HepG2 (cell line): ENCODE measurements at regions not wholly inside any gene's neighbourhood (a gene's known extent, or its start where the extent isn't known, plus 50 kb on each side); places are given as distances from the start of the nearest gene placed in this dataset.

Experiments
- ATAC-seq: fragments of 200-7000 bp; cut with Tn5 transposase; 3 replicates; pipeline ENCODE4 v1.9.1; 2020; ENCODE audit warnings: mild to moderate bottlenecking, moderate library complexity
- BruUV-seq: library from RNA; stranded (reverse); fragments of 400-500 nt; replicated peaks from 2 replicates; lab custom pipeline; 2021; lab: Mats Ljungman, UMichigan
- CTCF ChIA-PET: fragments of 300-600 bp; formaldehyde crosslinking; extraction: SDS; loops from one replicate; lab custom pipeline; 2021; ENCODE audit warnings: low total read pairs, inconsistent platforms, low intra/inter-chr PET ratio; lab: Yijun Ruan, JAX
- POLR2A ChIA-PET: fragments of 350-600 bp; sonication (Branson Sonifier 250); formaldehyde crosslinking; loops from one replicate; lab custom pipeline; 2020; ENCODE audit warnings: antibody characterized with exemption, inconsistent platforms; lab: Yijun Ruan, JAX
- DNase-seq: peaks from one replicate; pipeline ENCODE4 v3.0.0-alpha.2; 2015; ENCODE audit warnings: low spot score
- FAIRE-seq: peaks from 3 replicates; lab custom pipeline; 2011; peaks lifted over from hg19 to GRCh38; lab: Jason Lieb, UNC
- H2AFZ ChIP-seq: one replicate; pipeline ENCODE4 v1.6.1; 2011; ENCODE audit warnings: low read length, inconsistent platforms
- H3K27ac ChIP-seq: fragments of 300-600 bp; 3 replicates; pipeline ENCODE4 v1.8.0; 2011; ENCODE audit warnings: mixed run types, mild to moderate bottlenecking, mixed read lengths, low read length, inconsistent platforms; ENCODE audit not compliant: insufficient read depth; ENCODE audit errors: extremely low read length
- H3K27me3 ChIP-seq, 2 experiments: fragments of 200-600 bp in 1 of 2; 2 replicates in 1 of 2; 3 replicates in 1 of 2; pipeline versions ENCODE4 v1.6.0 to v1.8.0; 2011; ENCODE audit warnings: low read length in 2 of 2, mild to moderate bottlenecking in 2 of 2, moderate library complexity in 2 of 2, inconsistent platforms in 1 of 2; ENCODE audit not compliant: insufficient read depth in 2 of 2, control insufficient read depth in 1 of 2
- H3K36me3 ChIP-seq, 2 experiments: fragments of 200-600 bp in 1 of 2; replicated peaks in 1 of 2; 2 replicates in 1 of 2; 3 replicates in 1 of 2; pipeline versions ENCODE4 v1.5.1 to v1.8.0; 2011; ENCODE audit warnings: low read length in 2 of 2, inconsistent platforms in 1 of 2; ENCODE audit not compliant: insufficient read depth in 2 of 2, control insufficient read depth in 1 of 2
- H3K4me1 ChIP-seq: 2 replicates; pipeline ENCODE4 v1.5.1; 2012; ENCODE audit warnings: low read length, inconsistent platforms; ENCODE audit not compliant: insufficient read depth
- H3K4me2 ChIP-seq: 2 replicates; pipeline ENCODE4 v1.6.0; 2011; ENCODE audit warnings: low read depth, low read length, inconsistent platforms
- H3K4me3 ChIP-seq, 3 experiments: fragments of 200-600 bp in 1 of 3; sonication (generic), shearing (Covaris generic) in 1 of 3; replicated peaks in 1 of 3; 2 replicates each; pipeline ENCODE4 v1.5.1; 2011 to 2016; ENCODE audit warnings: low read length in 3 of 3, inconsistent platforms in 2 of 3, low read depth in 2 of 3, mild to moderate bottlenecking in 2 of 3, control low read depth in 1 of 3, mixed read lengths in 1 of 3; ENCODE audit not compliant: insufficient read depth in 1 of 3
- H3K79me2 ChIP-seq: one replicate; pipeline ENCODE4 v1.6.1; 2011; ENCODE audit warnings: low read length, inconsistent platforms; ENCODE audit not compliant: insufficient read depth
- H3K9ac ChIP-seq: 2 replicates; pipeline ENCODE4 v1.6.0; 2011; ENCODE audit warnings: mild to moderate bottlenecking, low read depth, low read length, inconsistent platforms; ENCODE audit not compliant: insufficient read depth
- H3K9me3 ChIP-seq: 2 replicates; pipeline ENCODE4 v1.5.1; 2012; ENCODE audit warnings: mild to moderate bottlenecking, low read length
- H4K20me1 ChIP-seq: 2 replicates; pipeline ENCODE4 v1.6.0; 2011; ENCODE audit warnings: inconsistent platforms, mild to moderate bottlenecking, low read length, moderate library complexity; ENCODE audit not compliant: insufficient read depth
- CBX2 ChIP-seq, 2 experiments: fragments of 200-600 bp in 1 of 2; sonication (generic); formaldehyde crosslinking in 1 of 2; IDR thresholded peaks; 2 replicates each; pipeline versions ENCODE4 v1.7.0 to v1.8.1; 2018 to 2022; ENCODE audit warnings: low read depth in 2 of 2, low read length in 1 of 2, mild to moderate bottlenecking in 1 of 2, missing genetic modification reagents in 1 of 2
- DMAP1 ChIP-seq: IDR thresholded peaks from 2 replicates; pipeline ENCODE4 v1.6.1; 2016
- ELF3 ChIP-seq: IDR thresholded peaks from 2 replicates; pipeline ENCODE4 v1.6.1; 2016; ENCODE audit warnings: missing genetic modification reagents, missing compliant biosample characterization
- HHEX ChIP-seq: IDR thresholded peaks from 2 replicates; pipeline ENCODE4 v1.6.1; 2016; ENCODE audit warnings: control low read depth
- MAFK ChIP-seq, 2 experiments: IDR thresholded peaks in 1 of 2; conservative IDR thresholded peaks in 1 of 2; 2 replicates each; pipeline ENCODE4 v1.6.1; 2011; ENCODE audit warnings: improper control_type of control experiment in 2 of 2, low read length in 2 of 2
- PHF5A ChIP-seq: IDR thresholded peaks from one replicate; pipeline ENCODE4 v1.6.1; 2018; ENCODE audit warnings: low read depth, missing genetic modification reagents; ENCODE audit not compliant: unreplicated experiment
- ZFY ChIP-seq: sonication (generic); formaldehyde crosslinking; IDR thresholded peaks from 2 replicates; pipeline ENCODE4 v1.4.0; 2020; ENCODE audit warnings: missing genetic modification reagents
- ZNF230 ChIP-seq: sonication (generic); formaldehyde crosslinking; IDR thresholded peaks from 2 replicates; pipeline ENCODE4 v1.4.0; 2020; ENCODE audit warnings: mild to moderate bottlenecking, missing genetic modification reagents
- ZNF317 ChIP-seq: sonication (generic); formaldehyde crosslinking; IDR thresholded peaks from 2 replicates; pipeline ENCODE4 v1.5.0; 2020; ENCODE audit warnings: mild to moderate bottlenecking, missing genetic modification reagents
- ZNF350 ChIP-seq: sonication (generic); formaldehyde crosslinking; IDR thresholded peaks from 2 replicates; pipeline ENCODE4 v1.4.0; 2020; ENCODE audit warnings: mild to moderate bottlenecking, low read depth, missing genetic modification reagents, borderline replicate concordance
- ZNF558 ChIP-seq: sonication (generic); formaldehyde crosslinking; IDR thresholded peaks from 2 replicates; pipeline ENCODE4 v1.9.0; 2022; ENCODE audit warnings: mild to moderate bottlenecking, missing genetic modification reagents, borderline replicate concordance
- WGBS: methylation state at CpG from one replicate; pipeline ENCODE4 v1.1.6; 2017; ENCODE audit warnings: low lambda C conversion rate; 5-methylcytosine and 5-hydroxymethylcytosine counted together
- in situ Hi-C: cut with HindIII; loops from 2 replicates; pipeline ENCODE4 v1.10.0; 2017; ENCODE audit warnings: low pct_unique_long_range_greater_than_20kb; ENCODE audit not compliant: extremely low pct_ligation_motif_present
- intact Hi-C: fragments of 100-400 bp; cut with micrococcal nuclease; formaldehyde crosslinking; loops from one replicate; pipeline ENCODE4 v1.10.0; 2022; ENCODE audit not compliant: unreplicated experiment
- TF ChIP-seq, protein P1 (sequence below): sonication (generic); formaldehyde crosslinking; IDR thresholded peaks from 2 replicates; pipeline ENCODE4 v1.8.1; 2023; ENCODE audit warnings: missing genetic modification reagents, inconsistent platforms, borderline replicate concordance
- TF ChIP-seq, protein P2 (sequence below): sonication (generic); formaldehyde crosslinking; IDR thresholded peaks from 2 replicates; pipeline ENCODE4 v1.4.0; 2020; ENCODE audit warnings: missing genetic modification reagents

DNA sequence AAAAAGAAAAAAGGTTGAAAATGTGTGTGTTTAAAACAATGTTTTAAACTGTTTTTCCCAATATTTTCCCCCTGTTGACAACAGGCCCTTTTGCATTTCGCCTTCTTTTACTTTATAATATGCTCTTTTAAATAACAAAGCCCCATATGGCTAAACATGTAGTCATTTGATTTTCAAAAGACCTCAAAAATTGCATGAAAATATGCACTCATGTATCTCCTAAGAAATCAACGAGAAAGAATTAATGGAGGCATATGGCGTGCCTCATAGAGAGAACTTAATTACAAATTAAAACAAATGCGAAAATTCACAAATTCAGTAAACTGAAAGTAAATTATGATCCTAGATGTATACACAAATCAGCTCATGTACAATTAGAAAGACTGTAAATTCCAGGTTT is 202.6 kb upstream of the FOXN3 start:
- Histone ChIP-seq H2AFZ (peak overlapping the region; percentile 90), H4K20me1 (no peaks in the 10 kb centered on the region), H3K36me3 (no peaks in the 10 kb centered on the region), H3K27ac (no peak overlapping the region), H3K79me2 (peaks cover 35% of the 10 kb centered on the region), H3K4me2 (peak overlapping the region; percentile 89), H3K4me1 (peaks cover 69% of the 10 kb centered on the region), H3K9me3 (no peaks in the 10 kb centered on the region), H3K27me3 (no peaks in the 10 kb centered on the region; a peak in 2 of 5 replicates), H3K4me3 (peak overlapping the region; percentile 79 to 92 (median 80); a peak in 5 of 6 replicates), H3K9ac (peak overlapping the region; percentile 56; the same call in 1 of the 2 replicates)
- CTCF ChIA-PET: no interaction called here
- intact Hi-C loops: loop anchor here (5.0 to 10.0 kb wide), 3 partner anchors 155 to 295 kb away; partner anchors contain the start of gene FOXN3
- FAIRE-seq (no peak), DNase-seq (no peak), ATAC-seq (no peak)
- in situ Hi-C loops: no loop called here
- 87% methylated on average over 4 of the region's 4 CpGs for WGBS
- BruUV-seq: no TSS peak
- POLR2A ChIA-PET: interaction anchor here (1.0 to 2.0 kb wide), 3 partner anchors 22 to 126 kb away, joined by 4 to 6 read pairs (median 4); no protein-coding TSS in a partner anchor
- TF ChIP-seq MAFK (conservative IDR thresholded peaks at IDR 0.05 in 1 of 2, IDR thresholded peaks at IDR 0.05 in 1 of 2; ENCODE audit: low read length in 2 of 2): no peak
- TF ChIP-seq PHF5A (CRISPR knock-in tag): no peak
- TF ChIP-seq HHEX (CRISPR knock-in tag): no peak
- no peak for TF ChIP-seq CBX2 (IDR thresholded peaks at IDR 0.05; ENCODE audit: low read depth, low read length)
- TF ChIP-seq CBX2 (CRISPR knock-in tag; IDR thresholded peaks at IDR 0.05; ENCODE audit: low read depth): no peak
- no peak for TF ChIP-seq ELF3 (CRISPR knock-in tag)
- no peak for TF ChIP-seq ZFY (CRISPR knock-in tag)
- TF ChIP-seq ZNF558 (CRISPR knock-in tag): no peak
- TF ChIP-seq ZNF230 (CRISPR knock-in tag): no peak
- TF ChIP-seq, protein P1, sequence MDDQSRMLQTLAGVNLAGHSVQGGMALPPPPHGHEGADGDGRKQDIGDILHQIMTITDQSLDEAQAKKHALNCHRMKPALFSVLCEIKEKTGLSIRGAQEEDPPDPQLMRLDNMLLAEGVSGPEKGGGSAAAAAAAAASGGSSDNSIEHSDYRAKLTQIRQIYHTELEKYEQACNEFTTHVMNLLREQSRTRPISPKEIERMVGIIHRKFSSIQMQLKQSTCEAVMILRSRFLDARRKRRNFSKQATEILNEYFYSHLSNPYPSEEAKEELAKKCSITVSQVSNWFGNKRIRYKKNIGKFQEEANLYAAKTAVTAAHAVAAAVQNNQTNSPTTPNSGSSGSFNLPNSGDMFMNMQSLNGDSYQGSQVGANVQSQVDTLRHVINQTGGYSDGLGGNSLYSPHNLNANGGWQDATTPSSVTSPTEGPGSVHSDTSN (CRISPR knock-in tag): no peak
- no peak for TF ChIP-seq DMAP1 (CRISPR knock-in tag)
- no peak for TF ChIP-seq ZNF350 (CRISPR knock-in tag)
- TF ChIP-seq, protein P2, sequence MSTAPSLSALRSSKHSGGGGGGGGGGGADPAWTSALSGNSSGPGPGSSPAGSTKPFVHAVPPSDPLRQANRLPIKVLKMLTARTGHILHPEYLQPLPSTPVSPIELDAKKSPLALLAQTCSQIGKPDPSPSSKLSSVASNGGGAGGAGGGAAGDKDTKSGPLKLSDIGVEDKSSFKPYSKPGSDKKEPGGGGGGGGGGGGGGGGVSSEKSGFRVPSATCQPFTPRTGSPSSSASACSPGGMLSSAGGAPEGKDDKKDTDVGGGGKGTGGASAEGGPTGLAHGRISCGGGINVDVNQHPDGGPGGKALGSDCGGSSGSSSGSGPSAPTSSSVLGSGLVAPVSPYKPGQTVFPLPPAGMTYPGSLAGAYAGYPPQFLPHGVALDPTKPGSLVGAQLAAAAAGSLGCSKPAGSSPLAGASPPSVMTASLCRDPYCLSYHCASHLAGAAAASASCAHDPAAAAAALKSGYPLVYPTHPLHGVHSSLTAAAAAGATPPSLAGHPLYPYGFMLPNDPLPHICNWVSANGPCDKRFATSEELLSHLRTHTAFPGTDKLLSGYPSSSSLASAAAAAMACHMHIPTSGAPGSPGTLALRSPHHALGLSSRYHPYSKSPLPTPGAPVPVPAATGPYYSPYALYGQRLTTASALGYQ (CRISPR knock-in tag): no peak
- no peak for TF ChIP-seq ZNF317 (CRISPR knock-in tag)
- TF ChIP-seq, all 625 proteins: peak for 0
